ENCODE measurements at regions not wholly inside any gene's neighbourhood (a gene's known extent, or its start where the extent isn't known, plus 50 kb on each side); places are given as distances from the start of the nearest gene placed in this dataset.

GRCh38 chr1:86259390-86259789 is 102.8 kb upstream of the COL24A1 start:
- no peak for TF ChIP-seq CTCF (IDR thresholded peaks at IDR 0.05)
- no peak for TF ChIP-seq POLR2A (IDR thresholded peaks at IDR 0.05)
- TF ChIP-seq POLR2AphosphoS5 (IDR thresholded peaks at IDR 0.05), result no peak
